Neuronal stem cell (in vitro differentiated cells): ENCODE measurements at regions not wholly inside any gene's neighbourhood (a gene's known extent, or its start where the extent isn't known, plus 50 kb on each side); places are given as distances from the start of the nearest gene placed in this dataset.

ENCODE experiments used
- DNase-seq: peaks from one replicate; pipeline ENCODE4 v3.0.0-alpha.2; 2013; ENCODE audit warnings: low spot score
- H2AFZ ChIP-seq: one replicate; pipeline ENCODE4 v1.6.1; 2013; ENCODE audit warnings: mild to moderate bottlenecking, low read length, inconsistent platforms
- H2AK5ac ChIP-seq: 2 replicates; pipeline ENCODE4 v1.6.1; 2013; ENCODE audit warnings: low read depth, mild to moderate bottlenecking, inconsistent platforms, low read length, moderate library complexity, mixed read lengths
- H2BK120ac ChIP-seq: 2 replicates; pipeline ENCODE4 v1.6.1; 2013; ENCODE audit warnings: low read depth, mild to moderate bottlenecking, inconsistent platforms, low read length, moderate library complexity, mixed read lengths
- H2BK12ac ChIP-seq: one replicate; pipeline ENCODE4 v1.6.1; 2013; ENCODE audit warnings: low read length, inconsistent platforms
- H2BK15ac ChIP-seq: 2 replicates; pipeline ENCODE4 v1.6.1; 2013; ENCODE audit warnings: mild to moderate bottlenecking, low read length, inconsistent platforms, mixed read lengths
- H2BK5ac ChIP-seq: one replicate; pipeline ENCODE4 v1.6.1; 2013; ENCODE audit warnings: inconsistent platforms, mild to moderate bottlenecking, low read length, moderate library complexity
- H3K14ac ChIP-seq: one replicate; pipeline ENCODE4 v1.6.1; 2013; ENCODE audit warnings: low read length, inconsistent platforms
- H3K18ac ChIP-seq: 2 replicates; pipeline ENCODE4 v1.6.1; 2013; ENCODE audit warnings: low read length, inconsistent platforms
- H3K23ac ChIP-seq: 2 replicates; pipeline ENCODE4 v1.6.1; 2013; ENCODE audit warnings: low read depth, mild to moderate bottlenecking, mixed read lengths, low read length, inconsistent platforms; ENCODE audit not compliant: poor library complexity
- H3K27ac ChIP-seq: replicated peaks from 3 replicates; pipeline ENCODE4 v1.5.1; 2013; ENCODE audit warnings: low read length, inconsistent platforms
- H3K27me3 ChIP-seq, 3 experiments: 2 replicates each; pipeline ENCODE4 v1.6.1; 2013; ENCODE audit warnings: low read length in 3 of 3, mild to moderate bottlenecking in 2 of 3, inconsistent platforms in 1 of 3, low read depth in 1 of 3, mixed read lengths in 1 of 3, moderate library complexity in 1 of 3; ENCODE audit not compliant: control insufficient read depth in 3 of 3, insufficient read depth in 3 of 3
- H3K36me3 ChIP-seq, 2 donors: replicated peaks in 1 of 2; 2 replicates each; pipeline ENCODE4 v1.6.1; 2013; ENCODE audit warnings: low read length in 2 of 2; ENCODE audit not compliant: control insufficient read depth in 2 of 2, insufficient read depth in 2 of 2
- H3K4ac ChIP-seq: 2 replicates; pipeline ENCODE4 v1.6.1; 2013; ENCODE audit warnings: inconsistent platforms, mild to moderate bottlenecking, low read length, moderate library complexity
- H3K4me1 ChIP-seq, 2 donors: 1 replicate in 1 of 2; 2 replicates in 1 of 2; pipeline ENCODE4 v1.6.1; 2013; ENCODE audit warnings: low read length in 2 of 2, low read depth in 1 of 2; ENCODE audit not compliant: control insufficient read depth in 2 of 2, insufficient read depth in 1 of 2
- H3K4me2 ChIP-seq: one replicate; pipeline ENCODE4 v1.6.1; 2013; ENCODE audit warnings: mild to moderate bottlenecking, low read length, inconsistent platforms; ENCODE audit not compliant: insufficient read depth, poor library complexity, severe bottlenecking
- H3K4me3 ChIP-seq, 2 donors: 2 replicates each; pipeline ENCODE4 v1.5.1; 2013; ENCODE audit warnings: low read length in 2 of 2, mild to moderate bottlenecking in 2 of 2, inconsistent platforms in 1 of 2, moderate library complexity in 1 of 2
- H3K79me1 ChIP-seq: one replicate; pipeline ENCODE4 v1.6.1; 2013; ENCODE audit warnings: low read depth, mild to moderate bottlenecking, inconsistent platforms, low read length, moderate library complexity
- H3K9ac ChIP-seq: one replicate; pipeline ENCODE4 v1.6.1; 2013; ENCODE audit warnings: mild to moderate bottlenecking, low read depth, low read length, inconsistent platforms; ENCODE audit not compliant: poor library complexity
- H3K9me3 ChIP-seq, 2 donors: replicated peaks in 1 of 2; 2 replicates each; pipeline versions ENCODE3 to v1.6.1; 2013; ENCODE audit warnings: low read length in 2 of 2, mild to moderate bottlenecking in 2 of 2, inconsistent platforms in 1 of 2, low read depth in 1 of 2, mixed read lengths in 1 of 2, moderate library complexity in 1 of 2; ENCODE audit not compliant: control insufficient read depth in 2 of 2, insufficient read depth in 1 of 2
- H4K8ac ChIP-seq: one replicate; pipeline ENCODE4 v1.6.1; 2013; ENCODE audit warnings: low read depth, mild to moderate bottlenecking, inconsistent platforms, low read length, moderate library complexity
- H4K91ac ChIP-seq: one replicate; pipeline ENCODE4 v1.6.1; 2013; ENCODE audit warnings: low read length, low read depth, mild to moderate bottlenecking, inconsistent platforms; ENCODE audit not compliant: poor library complexity
- WGBS, 2 donors: extraction: QIAGEN DNeasy Blood & Tissue Kit; methylation state at CpG; one replicate each; pipeline ENCODE4 v1.1.7; 2013; ENCODE audit warnings: missing lambda C conversion rate in 2 of 2, mixed read lengths in 1 of 2; ENCODE audit not compliant: insufficient read length in 2 of 2, insufficient replicate concordance in 1 of 2; ENCODE audit errors: extremely low coverage in 2 of 2; 5-methylcytosine and 5-hydroxymethylcytosine counted together

GRCh38 chr18:55790296-55790695 is 202.3 kb upstream of the TCF4 start:
- Histone ChIP-seq H3K18ac (peak overlapping the region; percentile 66), H3K27ac (no peak overlapping the region)
- no peak for DNase-seq

GRCh38 chr18:55787536-55788073 is 199.6 kb upstream of the TCF4 start:
- Histone ChIP-seq H3K4me1 (no peaks in the 10 kb centered on the region), H2BK5ac (no peak overlapping the region), H3K79me1 (no peaks in the 10 kb centered on the region), H3K9me3 (peaks cover 0 to 12% of the 10 kb centered on the region in 2 donors), H3K27me3 (no peaks in the 10 kb centered on the region), H3K14ac (no peak overlapping the region), H3K4me3 (no peak overlapping the region), H3K27ac (no peak overlapping the region), H3K4me2 (no peak overlapping the region), H4K8ac (no peak overlapping the region), H3K23ac (no peak overlapping the region), H4K91ac (no peak overlapping the region), H2AFZ (no peak overlapping the region), H3K36me3 (no peaks in the 10 kb centered on the region), H3K18ac (no peak overlapping the region), H2BK120ac (no peak overlapping the region), H3K4ac (no peak overlapping the region), H3K9ac (no peak overlapping the region), H2BK15ac (no peak overlapping the region), H2BK12ac (no peak overlapping the region), H2AK5ac (no peak overlapping the region)
- WGBS, 2 donors = no CpG with 5 or more reads among the region's 3 CpGs
- DNase-seq = no peak

More at GRCh38 chr18:55790296-55790695, 202.3 kb upstream of the TCF4 start:
- H3K4me2 ChIP-seq = no peak overlapping the region
- H2AFZ ChIP-seq = no peak overlapping the region
- H3K27me3 ChIP-seq = no peaks in the 10 kb centered on the region
- H3K4ac ChIP-seq = no peak overlapping the region
- H3K9ac ChIP-seq = no peak overlapping the region
- peaks cover 0 to 12% of the 10 kb centered on the region in 2 donors for H3K9me3 ChIP-seq
- no peak overlapping the region for H3K14ac ChIP-seq
- no peak overlapping the region for H2BK5ac ChIP-seq
- H2BK120ac ChIP-seq = no peak overlapping the region
- no peak overlapping the region for H3K4me3 ChIP-seq
- no peak overlapping the region for H2AK5ac ChIP-seq
- no peak overlapping the region for H3K23ac ChIP-seq
- no peak overlapping the region for H2BK12ac ChIP-seq
- no peak overlapping the region for H4K91ac ChIP-seq
- H4K8ac ChIP-seq = no peak overlapping the region
- H3K36me3 ChIP-seq = no peaks in the 10 kb centered on the region
- H3K4me1 ChIP-seq = peaks cover 0 to 2% of the 10 kb centered on the region in 2 donors
- no peaks in the 10 kb centered on the region for H3K79me1 ChIP-seq
- H2BK15ac ChIP-seq = no peak overlapping the region

DNA sequence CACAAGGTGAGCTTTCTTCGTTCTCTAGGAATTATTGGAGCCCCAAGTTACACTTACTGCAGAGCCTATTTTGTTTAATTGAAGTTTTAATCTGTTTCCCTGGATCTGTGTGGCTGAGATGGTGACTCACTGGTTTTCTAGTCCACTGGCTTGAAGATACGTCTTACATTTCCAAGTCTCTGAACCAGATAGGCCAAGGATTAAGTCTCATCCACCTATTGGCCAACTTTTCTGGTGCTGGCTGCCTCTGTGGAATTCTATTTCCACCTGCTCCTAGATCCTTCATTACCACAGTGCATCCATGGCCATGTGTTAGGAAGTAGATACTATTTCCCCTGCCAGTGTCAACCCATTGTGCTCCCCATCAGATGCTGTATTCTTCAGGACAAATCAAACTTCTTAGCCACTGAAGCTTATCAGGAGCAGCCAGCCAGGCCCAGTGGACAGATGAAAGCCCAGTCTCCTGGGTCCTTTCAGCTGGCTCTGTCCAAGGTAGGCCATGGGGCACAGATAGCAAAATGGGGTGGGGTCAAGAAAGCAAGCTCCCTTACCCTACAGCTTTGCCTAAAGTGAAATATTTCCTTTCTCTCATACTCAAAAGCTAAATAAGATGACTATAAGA is 198.8 kb upstream of the TCF4 start:
- no peak for DNase-seq
- H3K4me2 ChIP-seq = no peak overlapping the region
- no peak overlapping the region for H2BK15ac ChIP-seq
- H3K9ac ChIP-seq = no peak overlapping the region
- H4K8ac ChIP-seq = no peak overlapping the region
- H3K23ac ChIP-seq = no peak overlapping the region
- H3K4ac ChIP-seq = no peak overlapping the region
- no peak overlapping the region for H2AK5ac ChIP-seq
- H3K79me1 ChIP-seq = no peaks in the 10 kb centered on the region
- H3K27me3 ChIP-seq = no peaks in the 10 kb centered on the region
- WGBS, 2 donors = no CpG with 5 or more reads among the region's 2 CpGs
- no peak overlapping the region for H2BK5ac ChIP-seq
- no peak overlapping the region for H3K18ac ChIP-seq
- H4K91ac ChIP-seq = no peak overlapping the region
- H3K14ac ChIP-seq = no peak overlapping the region
- H2BK12ac ChIP-seq = no peak overlapping the region
- H3K4me1 ChIP-seq = no peaks in the 10 kb centered on the region
- peaks cover 0 to 12% of the 10 kb centered on the region in 2 donors for H3K9me3 ChIP-seq
- H3K27ac ChIP-seq = no peak overlapping the region
- H2AFZ ChIP-seq = no peak overlapping the region
- no peaks in the 10 kb centered on the region for H3K36me3 ChIP-seq
- H3K4me3 ChIP-seq = no peak overlapping the region
- H2BK120ac ChIP-seq = no peak overlapping the region

DNA sequence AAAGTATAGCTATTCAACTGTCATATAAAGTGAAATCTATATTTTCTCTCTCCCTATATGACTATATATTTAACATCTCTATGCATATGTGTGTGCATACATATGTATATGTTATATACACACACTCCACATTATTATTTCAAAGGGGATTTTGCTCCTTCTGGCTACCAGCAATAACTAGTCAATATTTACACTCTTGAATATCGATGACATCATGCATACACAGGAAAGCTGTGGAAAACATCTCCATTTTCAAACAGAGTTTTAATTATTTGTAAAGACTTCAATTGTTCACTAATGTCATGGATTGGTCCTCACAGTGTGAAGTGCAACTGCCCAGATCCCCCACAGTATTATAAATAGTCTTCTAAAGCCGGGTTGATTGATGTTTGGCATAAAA is 195.9 kb upstream of the TCF4 start:
- Histone ChIP-seq H3K4ac (no peak overlapping the region), H4K8ac (no peak overlapping the region), H3K4me3 (no peak overlapping the region), H3K4me1 (peaks cover 2 to 4% of the 10 kb centered on the region in 2 donors), H2BK120ac (no peak overlapping the region), H2AFZ (no peak overlapping the region), H3K23ac (no peak overlapping the region), H2BK15ac (no peak overlapping the region), H2BK5ac (no peak overlapping the region), H3K36me3 (no peaks in the 10 kb centered on the region), H3K79me1 (no peaks in the 10 kb centered on the region), H3K27ac (no peak overlapping the region), H2BK12ac (no peak overlapping the region), H3K18ac (no peak overlapping the region), H3K14ac (no peak overlapping the region), H3K9me3 (peaks cover 0 to 11% of the 10 kb centered on the region in 2 donors), H2AK5ac (no peak overlapping the region), H3K27me3 (no peaks in the 10 kb centered on the region), H4K91ac (no peak overlapping the region), H3K9ac (no peak overlapping the region), H3K4me2 (no peak overlapping the region)
- no CpG with 5 or more reads among the region's 2 CpGs for WGBS, 2 donors
- DNase-seq = no peak
